K562 (cell line): ENCODE measurements at regions not wholly inside any gene's neighbourhood (a gene's known extent, or its start where the extent isn't known, plus 50 kb on each side); places are given as distances from the start of the nearest gene placed in this dataset.

Experiments
- ATAC-seq: fragments of 200-7000 bp; cut with Tn5 transposase; 3 replicates; pipeline ENCODE4 v1.9.1; 2020; ENCODE audit warnings: moderate library complexity
- BruUV-seq: library from RNA; stranded (reverse); fragments of 400-500 nt; replicated peaks from 2 replicates; lab custom pipeline; 2021; lab: Mats Ljungman, UMichigan
- CTCF ChIA-PET: fragments of 300-600 bp; formaldehyde crosslinking; extraction: SDS; loops from one replicate; lab custom pipeline; 2021; ENCODE audit warnings: low intra/inter-chr PET ratio; lab: Yijun Ruan, JAX
- POLR2A ChIA-PET: fragments of 300-600, 350-650 bp; sonication (Branson Sonifier 250); formaldehyde crosslinking; extraction: SDS; loops from one replicate; lab custom pipeline; 2021; ENCODE audit warnings: antibody characterized with exemption, inconsistent platforms; lab: Yijun Ruan, JAX
- DNase-seq, 4 experiments: peaks; one replicate each; pipeline versions ENCODE4 v3.0.0 to v3.0.0-alpha.2; 2011 to 2018; ENCODE audit warnings: low spot score in 3 of 4, mixed read lengths in 3 of 4; ENCODE audit errors: extremely low read depth in 1 of 4
- FAIRE-seq: peaks from 2 replicates; lab custom pipeline; 2011; peaks lifted over from hg19 to GRCh38; lab: Jason Lieb, UNC
- H2AFZ ChIP-seq: 2 replicates; pipeline ENCODE4 v1.6.0; 2011; ENCODE audit warnings: low read depth, low read length, control low read depth, inconsistent platforms
- H3K27ac ChIP-seq: fragments of 200-600 bp; 3 replicates; pipeline ENCODE4 v1.8.0; 2011; ENCODE audit warnings: low read depth, mild to moderate bottlenecking, control low read depth, inconsistent platforms, low read length, moderate library complexity, mixed read lengths; ENCODE audit errors: extremely low read depth
- H3K27me3 ChIP-seq, 2 experiments: fragments of 300-600 bp in 1 of 2; 2 replicates in 1 of 2; 3 replicates in 1 of 2; pipeline versions ENCODE4 v1.6.0 to v1.8.0; 2011; ENCODE audit warnings: inconsistent platforms in 2 of 2, low read length in 2 of 2, mild to moderate bottlenecking in 1 of 2, mixed read lengths in 1 of 2, moderate library complexity in 1 of 2; ENCODE audit not compliant: control insufficient read depth in 2 of 2, insufficient read depth in 2 of 2
- H3K36me3 ChIP-seq: fragments of 300-600 bp; 3 replicates; pipeline ENCODE4 v1.8.0; 2011; ENCODE audit warnings: mild to moderate bottlenecking, low read length, inconsistent platforms; ENCODE audit not compliant: control insufficient read depth, insufficient read depth
- H3K4me1 ChIP-seq, 2 experiments: fragments of 200-600 bp in 1 of 2; replicated peaks in 1 of 2; 2 replicates in 1 of 2; 3 replicates in 1 of 2; pipeline versions ENCODE4 v1.5.1 to v1.8.0; 2011; ENCODE audit warnings: inconsistent platforms in 2 of 2, low read length in 2 of 2, mild to moderate bottlenecking in 1 of 2, mixed read lengths in 1 of 2, moderate library complexity in 1 of 2; ENCODE audit not compliant: control insufficient read depth in 2 of 2, insufficient read depth in 2 of 2
- H3K4me2 ChIP-seq: 2 replicates; pipeline ENCODE4 v1.6.1; 2011; ENCODE audit warnings: low read length, control low read depth, inconsistent platforms, mixed read lengths; ENCODE audit not compliant: insufficient read depth
- H3K4me3 ChIP-seq: fragments of 200-600 bp; sonication (generic), shearing (Covaris generic); 2 replicates; pipeline ENCODE4 v1.5.1; 2016; ENCODE audit warnings: control low read depth, inconsistent platforms
- H3K79me2 ChIP-seq: fragments of 200-600 bp; 3 replicates; pipeline ENCODE4 v1.8.0; 2011; ENCODE audit warnings: low read length, inconsistent platforms; ENCODE audit not compliant: control insufficient read depth, insufficient read depth
- H3K9ac ChIP-seq, 2 experiments: 2 replicates each; pipeline versions ENCODE4 v1.6.0 to v1.6.1; 2011; ENCODE audit warnings: low read depth in 2 of 2, low read length in 2 of 2, control low read depth in 1 of 2, inconsistent platforms in 1 of 2, mild to moderate bottlenecking in 1 of 2, mixed read lengths in 1 of 2; ENCODE audit not compliant: insufficient read depth in 1 of 2
- H3K9me1 ChIP-seq: one replicate; pipeline ENCODE4 v1.6.0; 2011; ENCODE audit warnings: inconsistent platforms, mild to moderate bottlenecking, low read length, moderate library complexity; ENCODE audit not compliant: control insufficient read depth, insufficient read depth
- H3K9me3 ChIP-seq: replicated peaks from 2 replicates; pipeline ENCODE4 v1.5.1; 2011; ENCODE audit warnings: low read depth, low read length, inconsistent platforms; ENCODE audit not compliant: control insufficient read depth, insufficient read depth
- H4K20me1 ChIP-seq: replicated peaks from 2 replicates; pipeline ENCODE4 v1.6.1; 2011; ENCODE audit warnings: low read length, inconsistent platforms, mixed read lengths; ENCODE audit not compliant: control insufficient read depth, insufficient read depth
- CBX1 ChIP-seq: sonication (generic); IDR thresholded peaks from 2 replicates; pipeline ENCODE4 v1.6.1; 2016; ENCODE audit warnings: antibody characterized with exemption, low read depth, mild to moderate bottlenecking
- CHD4 ChIP-seq: fragments of 200-600 bp; sonication (generic); IDR thresholded peaks from 3 replicates; pipeline ENCODE4 v1.6.1; 2012; ENCODE audit warnings: low read depth, mild to moderate bottlenecking, mixed read lengths, low read length, inconsistent platforms; ENCODE audit not compliant: insufficient read depth, insufficient replicate concordance, poor library complexity, severe bottlenecking
- DACH1 ChIP-seq: fragments of 450-650 bp; IDR thresholded peaks from 2 replicates; pipeline ENCODE4 v1.6.1; 2018; ENCODE audit not compliant: partially characterized antibody
- GABPB2 ChIP-seq: fragments of 250-450 bp; sonication (Bioruptor Pico); conservative IDR thresholded peaks from 2 replicates; pipeline ENCODE4 v1.5.1; 2021; ENCODE audit warnings: mild to moderate bottlenecking
- JUN ChIP-seq, 2 experiments: sonication (generic) in 1 of 2; formaldehyde crosslinking in 1 of 2; IDR thresholded peaks; 2 replicates each; pipeline versions ENCODE4 v1.6.1 to v1.8.0; 2012 to 2022; ENCODE audit warnings: borderline replicate concordance in 2 of 2, mild to moderate bottlenecking in 2 of 2, improper control_type of control experiment in 1 of 2, low read depth in 1 of 2, low read length in 1 of 2, missing genetic modification reagents in 1 of 2
- KDM5B ChIP-seq: fragments of 200-600 bp; sonication (generic); IDR thresholded peaks from 2 replicates; pipeline ENCODE4 v1.6.1; 2012; ENCODE audit warnings: low read depth, mild to moderate bottlenecking, moderate library complexity, low read length, control low read depth, inconsistent platforms; ENCODE audit not compliant: insufficient replicate concordance
- MYBL2 ChIP-seq, 2 experiments: fragments of 450-650 bp in 1 of 2; sonication (generic) in 1 of 2; formaldehyde crosslinking in 1 of 2; IDR thresholded peaks; 2 replicates each; pipeline versions ENCODE4 v1.6.1 to v1.8.1; 2017 to 2022; ENCODE audit warnings: borderline replicate concordance in 1 of 2, inconsistent platforms in 1 of 2, low read depth in 1 of 2, mild to moderate bottlenecking in 1 of 2, missing genetic modification reagents in 1 of 2, moderate library complexity in 1 of 2
- NFIC ChIP-seq: fragments of 450-650 bp; IDR thresholded peaks from 2 replicates; pipeline ENCODE4 v1.6.1; 2017; ENCODE audit warnings: mild to moderate bottlenecking, inconsistent platforms
- NKRF ChIP-seq: fragments of 450-650 bp; IDR thresholded peaks from 2 replicates; pipeline ENCODE4 v1.6.1; 2016; ENCODE audit warnings: borderline replicate concordance
- PHF21A ChIP-seq: fragments of 450-650 bp; IDR thresholded peaks from 2 replicates; pipeline ENCODE4 v1.6.1; 2017; ENCODE audit warnings: low read depth, borderline replicate concordance
- PRMT5 ChIP-seq: sonication (generic); formaldehyde crosslinking; IDR thresholded peaks from 2 replicates; pipeline ENCODE4 v1.5.0; 2020; ENCODE audit warnings: missing genetic modification reagents
- RAD21 ChIP-seq, 2 experiments: fragments of 250-450 bp in 1 of 2; fragments of 450-650 bp in 1 of 2; sonication (Bioruptor Pico) in 1 of 2; formaldehyde crosslinking in 1 of 2; IDR thresholded peaks in 1 of 2; conservative IDR thresholded peaks in 1 of 2; 2 replicates each; pipeline versions ENCODE4 v1.4.0 to v1.8.0; 2020 to 2022; ENCODE audit warnings: mild to moderate bottlenecking in 2 of 2, moderate library complexity in 1 of 2
- RBM34 ChIP-seq: fragments of 200-400 bp; formaldehyde crosslinking; IDR thresholded peaks from 2 replicates; pipeline ENCODE4 v1.6.1; 2018; ENCODE audit warnings: low read length, borderline replicate concordance; ENCODE audit not compliant: insufficient read depth
- SMAD4 ChIP-seq: fragments of 250-450 bp; sonication (Bioruptor Pico); conservative IDR thresholded peaks from 2 replicates; pipeline ENCODE4 v1.8.0; 2021; ENCODE audit warnings: inconsistent platforms, mild to moderate bottlenecking, moderate library complexity
- TSC22D4 ChIP-seq: fragments of 450-650 bp; IDR thresholded peaks from 2 replicates; pipeline ENCODE4 v1.6.1; 2016; ENCODE audit warnings: missing genetic modification characterization, missing biosample characterization, control low read depth
- ZNF23 ChIP-seq: fragments of 250-450 bp; sonication (Bioruptor Pico); IDR thresholded peaks from 2 replicates; pipeline ENCODE4 v1.4.0; 2020; ENCODE audit warnings: mild to moderate bottlenecking
- WGBS: fragments of 100-300 bp; shearing (Covaris generic); methylation state at CpG from one replicate; pipeline ENCODE4 v1.1.6; 2016; ENCODE audit warnings: low coverage, mixed read lengths; ENCODE audit not compliant: insufficient coverage; ENCODE audit errors: missing lambda C conversion rate; 5-methylcytosine and 5-hydroxymethylcytosine counted together
- in situ Hi-C: fragments of 300-500 bp; cut with MboI; formaldehyde crosslinking; loops from 4 replicates; pipeline ENCODE4 v1.15.0; 2018; ENCODE audit warnings: inconsistent platforms, mixed read lengths
- intact Hi-C: fragments of 100-400 bp; cut with micrococcal nuclease; formaldehyde crosslinking; loops from 2 replicates; pipeline ENCODE4 v1.14.2; 2022
- TF ChIP-seq, protein P1 (sequence below): sonication (generic); formaldehyde crosslinking; IDR thresholded peaks from 2 replicates; pipeline ENCODE4 v1.8.1; 2023; ENCODE audit warnings: mild to moderate bottlenecking, missing genetic modification reagents, moderate library complexity
- TF ChIP-seq, protein P2 (sequence below): fragments of 250-450 bp; sonication (Bioruptor Pico); IDR thresholded peaks from 2 replicates; pipeline ENCODE4 v1.5.0; 2020; ENCODE audit warnings: mild to moderate bottlenecking

DNA sequence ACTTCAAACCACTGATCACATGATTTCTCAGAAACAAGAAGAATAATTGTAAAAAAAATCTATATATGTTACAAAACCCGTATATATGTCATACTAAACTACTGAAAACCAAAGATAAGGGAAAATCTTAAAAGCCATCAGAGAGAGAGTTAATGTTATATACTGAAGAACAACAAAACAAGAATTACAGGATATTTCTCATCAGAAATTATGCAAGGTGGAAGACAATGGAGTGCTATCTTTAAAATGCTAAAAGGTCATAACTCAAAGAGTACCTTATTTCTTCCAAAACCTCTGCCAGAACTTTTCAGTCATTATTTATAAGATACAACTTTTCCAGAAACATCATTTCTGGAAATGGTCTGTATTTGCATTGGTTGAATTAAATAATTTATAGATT lies 256.8 kb downstream of the RBM26 start:
- H3K9me3 ChIP-seq: no peaks in the 10 kb centered on the region
- H3K4me2 ChIP-seq: no peak overlapping the region
- FAIRE-seq (no peak), ATAC-seq (no peak), DNase-seq (no peak)
- TF ChIP-seq NFIC (no peak), JUN (IDR thresholded peaks at IDR 0.05; ENCODE audit: borderline replicate concordance, low read depth, low read length) (no peak), JUN (CRISPR knock-in tag; IDR thresholded peaks at IDR 0.05; ENCODE audit: borderline replicate concordance) (no peak), PHF21A (no peak), CBX1 (no peak), NKRF (no peak), TSC22D4 (tag) (no peak), SMAD4 (CRISPR knock-in tag) (no peak), ZNF23 (CRISPR knock-in tag) (no peak), RAD21 (CRISPR knock-in tag; conservative IDR thresholded peaks at IDR 0.05 in 1 of 2, IDR thresholded peaks at IDR 0.05 in 1 of 2) (no peak), GABPB2 (CRISPR knock-in tag) (no peak), CHD4 (no peak), KDM5B (no peak), PRMT5 (CRISPR knock-in tag) (no peak), RBM34 (no peak), MYBL2 (IDR thresholded peaks at IDR 0.05; ENCODE audit: low read depth) (no peak), MYBL2 (CRISPR knock-in tag; IDR thresholded peaks at IDR 0.05; ENCODE audit: borderline replicate concordance) (no peak), DACH1 (no peak)
- TF ChIP-seq, protein P1, sequence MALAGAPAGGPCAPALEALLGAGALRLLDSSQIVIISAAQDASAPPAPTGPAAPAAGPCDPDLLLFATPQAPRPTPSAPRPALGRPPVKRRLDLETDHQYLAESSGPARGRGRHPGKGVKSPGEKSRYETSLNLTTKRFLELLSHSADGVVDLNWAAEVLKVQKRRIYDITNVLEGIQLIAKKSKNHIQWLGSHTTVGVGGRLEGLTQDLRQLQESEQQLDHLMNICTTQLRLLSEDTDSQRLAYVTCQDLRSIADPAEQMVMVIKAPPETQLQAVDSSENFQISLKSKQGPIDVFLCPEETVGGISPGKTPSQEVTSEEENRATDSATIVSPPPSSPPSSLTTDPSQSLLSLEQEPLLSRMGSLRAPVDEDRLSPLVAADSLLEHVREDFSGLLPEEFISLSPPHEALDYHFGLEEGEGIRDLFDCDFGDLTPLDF (CRISPR knock-in tag): no peak
- TF ChIP-seq, protein P2, sequence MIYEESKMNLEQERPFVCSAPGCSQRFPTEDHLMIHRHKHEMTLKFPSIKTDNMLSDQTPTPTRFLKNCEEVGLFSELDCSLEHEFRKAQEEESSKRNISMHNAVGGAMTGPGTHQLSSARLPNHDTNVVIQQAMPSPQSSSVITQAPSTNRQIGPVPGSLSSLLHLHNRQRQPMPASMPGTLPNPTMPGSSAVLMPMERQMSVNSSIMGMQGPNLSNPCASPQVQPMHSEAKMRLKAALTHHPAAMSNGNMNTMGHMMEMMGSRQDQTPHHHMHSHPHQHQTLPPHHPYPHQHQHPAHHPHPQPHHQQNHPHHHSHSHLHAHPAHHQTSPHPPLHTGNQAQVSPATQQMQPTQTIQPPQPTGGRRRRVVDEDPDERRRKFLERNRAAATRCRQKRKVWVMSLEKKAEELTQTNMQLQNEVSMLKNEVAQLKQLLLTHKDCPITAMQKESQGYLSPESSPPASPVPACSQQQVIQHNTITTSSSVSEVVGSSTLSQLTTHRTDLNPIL (CRISPR knock-in tag): no peak
- POLR2A ChIA-PET: no interaction called here
- H3K27me3 ChIP-seq: no peaks in the 10 kb centered on the region
- no TSS peak for BruUV-seq
- intact Hi-C loops (no loop called here), in situ Hi-C loops (no loop called here)
- H3K79me2 ChIP-seq: no peaks in the 10 kb centered on the region
- no peak overlapping the region for H3K27ac ChIP-seq
- 8% methylated on average over 1 of the region's 1 CpG for WGBS
- H3K36me3 ChIP-seq: no peaks in the 10 kb centered on the region
- no peak overlapping the region for H3K9ac ChIP-seq
- no peaks in the 10 kb centered on the region for H3K9me1 ChIP-seq
- H2AFZ ChIP-seq: no peak overlapping the region
- no peaks in the 10 kb centered on the region for H3K4me1 ChIP-seq
- no peaks in the 10 kb centered on the region for H4K20me1 ChIP-seq
- CTCF ChIA-PET: no interaction called here
- H3K4me3 ChIP-seq: no peak overlapping the region
